Prostate gland (tissue), 2 donors: ENCODE measurements at regions not wholly inside any gene's neighbourhood (a gene's known extent, or its start where the extent isn't known, plus 50 kb on each side); places are given as distances from the start of the nearest gene placed in this dataset.
"Not testable (repeated sequence)": the region's sequence is repeated elsewhere in the genome, so short reads cannot be mapped to it uniquely, and the experiment has no call there.

Experiments used
- DNase-seq: peaks from one replicate; pipeline ENCODE4 v3.0.0-alpha.2; 2019; ENCODE audit warnings: low spot score
- H3K27ac ChIP-seq, 2 donors: fragments of 200-600 bp; sonication (generic); 2 replicates each; pipeline ENCODE4 v1.5.1; 2017 to 2019
- H3K27me3 ChIP-seq: fragments of 200-600 bp; sonication (generic); replicated peaks from 2 replicates; pipeline ENCODE4 v1.5.1; 2019; ENCODE audit not compliant: insufficient read depth
- H3K36me3 ChIP-seq, 2 donors: fragments of 200-600 bp; sonication (generic); 1 replicate in 1 of 2; 2 replicates in 1 of 2; pipeline versions ENCODE4 v1.5.1 to v1.8.1; 2017 to 2019
- H3K4me1 ChIP-seq: fragments of 200-600 bp; sonication (generic); replicated peaks from 2 replicates; pipeline ENCODE4 v1.5.1; 2019
- H3K4me3 ChIP-seq, 2 donors: fragments of 200-600 bp; sonication (generic); 2 replicates each; pipeline ENCODE4 v1.5.1; 2017 to 2019
- H3K9me3 ChIP-seq: fragments of 200-600 bp; sonication (generic); 2 replicates; pipeline ENCODE4 v1.5.1; 2017
- WGBS: methylation state at CpG from one replicate; pipeline ENCODE4 v1.1.5; 2018; 5-methylcytosine and 5-hydroxymethylcytosine counted together
- intact Hi-C: fragments of 100-400 bp; cut with DNase I; formaldehyde crosslinking; loops from one replicate; pipeline ENCODE4 v1.14.2; 2022

DNA sequence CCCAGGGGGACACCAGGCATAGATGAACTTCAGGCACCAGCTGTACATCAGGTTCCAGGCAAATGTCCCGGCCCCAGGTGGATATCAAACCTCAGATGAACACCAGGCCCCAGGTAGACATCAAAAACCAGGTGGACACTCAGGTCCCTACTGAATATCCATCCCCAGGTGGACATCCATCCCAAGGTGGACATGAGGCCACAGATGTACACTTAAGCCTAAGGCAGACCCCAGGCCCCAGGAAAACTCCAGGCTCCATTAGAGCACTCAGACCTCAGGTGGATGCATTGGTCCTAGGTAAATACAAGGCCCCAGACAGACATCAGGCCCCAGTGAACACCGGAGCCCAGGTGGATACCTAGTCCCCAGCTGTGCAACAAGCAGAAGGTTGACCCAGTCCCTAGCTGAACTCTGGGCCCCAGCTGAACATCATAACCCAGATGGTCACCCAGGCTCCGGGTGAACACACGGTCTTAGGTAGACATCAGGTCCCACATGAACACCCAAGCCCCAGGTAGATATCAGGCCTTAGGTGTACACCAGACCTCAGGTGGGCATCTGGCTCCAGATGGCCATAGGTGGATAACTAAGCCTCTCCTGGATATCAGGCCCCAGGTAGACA is 1484.3 kb upstream of the TPTE start:
- intact Hi-C loops, H3K36me3 ChIP-seq, H3K4me3 ChIP-seq, H3K4me1 ChIP-seq, DNase-seq, H3K27me3 ChIP-seq, H3K9me3 ChIP-seq, H3K27ac ChIP-seq: not testable (repeated sequence)
- WGBS, result 79% methylated on average over 4 of the region's 4 CpGs

DNA sequence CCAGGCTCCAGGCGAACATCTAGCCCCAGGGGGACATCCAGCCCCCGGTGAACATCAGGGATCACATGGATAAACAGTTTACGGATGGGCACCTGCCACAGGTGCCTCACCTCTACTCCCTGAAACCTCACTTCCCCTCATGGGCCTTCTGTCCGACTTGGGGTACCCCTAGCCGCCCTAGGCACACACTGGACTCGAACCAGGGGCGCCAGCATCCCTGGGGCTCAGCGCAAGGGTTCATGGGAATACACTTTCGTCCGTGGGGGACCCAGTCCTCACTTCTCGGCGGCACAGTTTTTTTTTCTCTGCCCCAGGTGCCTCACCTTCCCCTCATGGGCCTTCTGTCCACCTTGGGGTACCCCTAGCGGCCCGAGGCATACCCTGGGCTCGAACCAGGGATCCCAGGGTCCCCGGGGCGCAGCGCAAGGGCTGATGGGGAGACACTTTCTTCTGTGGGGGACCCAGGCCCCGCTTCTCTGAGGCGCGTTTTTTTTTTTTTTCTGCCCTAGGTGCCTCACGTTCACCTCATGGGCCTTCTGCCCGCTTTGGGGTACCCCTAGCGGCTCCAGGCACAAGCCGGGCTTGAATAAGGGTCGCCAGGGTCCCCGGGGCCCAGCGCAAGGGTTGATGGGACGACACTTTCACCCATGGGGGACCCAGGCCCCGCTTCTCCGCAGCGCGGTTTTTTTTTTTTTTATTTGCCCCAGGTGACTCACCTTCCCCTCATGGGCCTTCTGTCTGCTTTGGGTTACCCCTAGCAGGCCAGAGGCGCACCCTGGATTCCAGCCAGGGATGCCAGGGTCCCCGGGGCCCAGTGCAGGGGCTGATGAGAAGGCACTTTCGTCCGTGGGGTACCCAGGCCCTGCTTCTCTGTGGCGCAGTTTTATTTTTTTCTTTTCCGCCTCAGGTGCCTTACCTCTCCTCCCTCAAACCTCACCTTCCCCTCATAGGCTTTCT is 1483.5 kb upstream of the TPTE start:
- intact Hi-C loops, H3K36me3 ChIP-seq, H3K27me3 ChIP-seq, H3K9me3 ChIP-seq, H3K4me3 ChIP-seq, H3K4me1 ChIP-seq, DNase-seq, H3K27ac ChIP-seq: not testable (repeated sequence)
- WGBS, result 66% methylated on average over 39 of the region's 39 CpGs

DNA sequence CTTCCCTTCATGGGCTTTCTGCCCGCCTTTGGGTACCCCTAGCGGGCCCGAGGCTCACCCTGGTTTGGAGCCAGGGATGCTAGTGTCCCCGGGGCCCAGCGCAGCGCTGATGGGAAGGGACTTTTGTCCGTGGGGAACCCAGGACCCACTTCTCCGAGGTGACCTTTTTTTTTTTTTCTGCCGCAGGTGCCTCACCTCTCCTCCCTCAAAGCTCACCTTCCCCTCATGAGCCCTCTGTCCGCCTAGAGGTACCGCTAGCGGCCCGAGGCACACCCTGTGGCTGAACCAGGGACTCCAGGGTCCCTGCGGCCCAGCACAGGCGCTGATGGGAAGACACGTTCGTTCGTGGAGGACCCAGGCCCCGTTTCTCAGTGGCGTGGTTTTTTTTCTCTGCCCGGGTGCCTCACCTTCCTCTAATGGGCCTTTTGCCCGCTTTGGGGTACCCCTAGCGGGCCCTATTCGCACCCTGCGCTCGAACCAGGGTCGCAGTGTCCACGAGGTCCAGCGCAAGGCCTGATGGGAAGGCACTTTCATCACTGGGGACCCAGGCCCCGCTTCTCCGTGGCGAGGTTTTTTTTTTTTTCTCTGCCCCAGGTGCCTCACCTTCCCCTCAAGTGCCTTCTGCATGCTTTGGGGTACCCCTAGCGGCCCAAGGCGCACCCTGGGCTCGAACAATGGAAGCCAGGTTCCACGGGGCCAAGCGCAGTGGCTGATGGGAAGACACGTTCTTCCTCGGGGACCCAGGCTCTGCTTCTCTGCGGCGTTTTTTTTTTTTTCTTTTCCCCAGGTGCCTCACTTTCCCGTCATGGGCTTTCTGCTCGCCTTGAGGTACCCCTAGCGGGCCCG is 1481.6 kb upstream of the TPTE start:
- H3K4me1 ChIP-seq, intact Hi-C loops, H3K27me3 ChIP-seq, H3K27ac ChIP-seq, DNase-seq, H3K4me3 ChIP-seq, H3K36me3 ChIP-seq, H3K9me3 ChIP-seq: not testable (repeated sequence)
- 72% methylated on average over 45 of the region's 45 CpGs for WGBS

DNA sequence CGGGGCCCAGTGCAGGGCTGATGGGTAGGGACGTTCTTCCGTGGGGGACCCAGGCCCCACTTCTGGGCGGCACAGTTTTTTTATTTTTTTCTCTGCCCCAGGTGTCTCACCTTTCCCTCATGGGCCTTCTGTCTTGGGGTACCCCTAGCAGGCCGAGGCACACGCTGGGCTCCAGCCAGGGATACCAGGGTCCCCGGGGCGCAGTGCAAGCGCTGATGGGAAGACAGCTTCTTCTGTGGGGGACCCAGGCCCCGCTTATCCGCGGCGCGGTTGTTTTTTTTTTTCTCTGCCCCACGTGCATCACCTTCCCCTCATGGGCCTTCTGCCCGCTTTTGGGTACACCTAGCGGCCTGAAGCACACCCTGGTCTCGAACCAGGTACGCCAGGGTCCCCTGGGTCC is 1481.0 kb upstream of the TPTE start:
- H3K27me3 ChIP-seq, H3K27ac ChIP-seq, H3K36me3 ChIP-seq, H3K9me3 ChIP-seq, H3K4me1 ChIP-seq, H3K4me3 ChIP-seq, intact Hi-C loops, DNase-seq: not testable (repeated sequence)
- 65% methylated on average over 19 of the region's 19 CpGs for WGBS

DNA sequence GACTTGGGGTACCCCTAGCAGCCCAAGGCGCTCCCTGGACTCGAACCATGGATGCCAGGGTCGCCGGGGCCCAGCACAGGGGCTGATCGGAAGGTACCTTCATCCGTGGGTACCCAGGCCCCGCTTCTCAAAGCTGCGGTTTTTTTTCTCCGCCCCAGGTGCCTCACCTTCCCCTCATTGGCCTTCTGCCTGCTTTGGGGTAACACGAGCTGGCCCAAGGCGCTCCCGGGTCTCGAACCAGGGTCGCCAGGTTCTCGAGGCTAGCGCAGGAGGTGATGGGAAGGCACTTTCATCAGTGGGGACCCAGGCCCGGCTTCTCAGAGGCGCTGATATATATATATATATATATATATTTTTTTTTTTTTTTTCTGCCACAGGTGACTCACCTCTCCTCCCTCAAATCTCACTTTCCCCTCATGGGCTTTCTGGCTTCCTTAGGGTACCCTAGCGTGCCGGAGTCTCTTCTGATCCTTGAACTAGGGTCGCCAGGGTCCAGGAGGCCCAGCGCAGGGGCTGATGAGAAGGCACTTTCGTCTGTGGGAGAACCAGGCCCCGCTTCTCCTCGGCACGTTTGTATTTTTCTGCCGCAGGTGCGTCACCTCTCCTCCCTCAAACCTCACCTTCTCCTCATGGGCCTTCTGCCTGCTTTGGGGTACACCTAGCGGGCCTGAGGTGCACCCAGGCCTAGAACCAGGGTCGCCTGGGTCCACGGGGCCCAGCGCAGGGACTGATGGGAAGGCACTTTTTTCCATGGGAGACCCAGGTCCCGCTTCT is 1480.0 kb upstream of the TPTE start:
- intact Hi-C loops, DNase-seq, H3K4me1 ChIP-seq, H3K27me3 ChIP-seq, H3K9me3 ChIP-seq, H3K27ac ChIP-seq, H3K4me3 ChIP-seq, H3K36me3 ChIP-seq: not testable (repeated sequence)
- 76% methylated on average over 33 of the region's 33 CpGs for WGBS

DNA sequence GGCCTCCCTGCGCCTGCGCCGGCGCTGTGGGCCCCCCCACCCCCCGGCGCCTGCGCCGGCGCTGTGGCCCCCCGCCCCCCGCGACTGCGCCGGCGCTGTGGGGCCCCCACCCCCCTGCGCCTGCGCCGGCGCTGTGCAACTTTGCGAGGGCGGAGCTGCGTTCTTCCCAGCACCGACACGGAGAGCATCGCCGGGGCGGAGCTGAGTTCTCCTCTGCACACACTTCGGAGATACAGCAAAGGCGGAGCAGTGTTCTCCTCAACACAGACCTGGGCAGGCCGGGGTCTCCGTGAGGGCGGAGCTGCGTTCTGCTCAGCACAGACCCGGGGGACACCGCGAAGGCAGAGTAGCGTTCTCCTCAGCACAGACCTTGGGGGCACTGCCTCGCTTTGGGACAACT is 1478.3 kb upstream of the TPTE start:
- DNase-seq, intact Hi-C loops, H3K27me3 ChIP-seq, H3K9me3 ChIP-seq, H3K27ac ChIP-seq, H3K4me1 ChIP-seq, H3K4me3 ChIP-seq, H3K36me3 ChIP-seq: not testable (repeated sequence)
- WGBS, result 64% methylated on average over 14 of the region's 38 CpGs

DNA sequence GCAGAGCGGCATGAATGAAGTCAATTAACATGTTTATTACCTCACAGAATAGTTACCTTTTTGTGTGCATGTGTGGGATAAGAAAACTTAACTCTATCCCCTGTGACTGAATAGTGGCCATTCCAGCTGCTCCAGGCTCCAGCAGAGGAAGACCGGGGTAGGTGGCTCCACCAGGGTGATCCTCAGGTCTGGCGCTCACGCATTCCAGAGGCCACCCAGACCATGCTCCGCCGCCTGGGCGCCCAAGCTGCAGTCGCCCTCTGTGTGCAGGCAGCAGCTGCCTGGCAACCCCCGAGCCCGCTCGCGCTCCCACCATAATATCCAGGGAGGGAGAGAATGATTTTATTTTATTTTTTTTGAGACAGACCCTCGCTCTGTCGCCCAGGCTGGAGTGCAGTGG is 1474.5 kb upstream of the TPTE start:
- H3K27me3 ChIP-seq, H3K4me1 ChIP-seq, H3K9me3 ChIP-seq, intact Hi-C loops, DNase-seq, H3K4me3 ChIP-seq, H3K36me3 ChIP-seq, H3K27ac ChIP-seq: not testable (repeated sequence)
- 81% methylated on average over 13 of the region's 14 CpGs for WGBS

DNA sequence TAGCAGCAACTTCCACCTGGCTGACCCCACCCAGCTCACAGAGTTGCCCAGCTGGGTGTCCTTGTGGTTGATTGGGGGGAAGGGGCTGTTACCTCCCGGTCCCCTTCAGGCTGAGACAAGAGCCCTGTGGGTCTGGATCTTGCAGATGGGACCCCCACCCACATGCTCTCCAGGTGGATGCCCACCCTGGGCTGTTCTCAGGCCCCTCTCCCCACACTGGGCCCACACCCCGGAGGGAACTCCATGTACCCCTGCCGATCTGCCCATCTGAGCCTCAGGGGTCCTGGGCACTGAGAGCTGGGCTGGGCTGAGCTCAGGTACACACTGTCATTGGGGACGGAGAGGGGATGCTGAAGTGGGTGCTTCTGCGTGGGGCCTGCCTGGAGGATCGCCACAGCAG is 1453.9 kb upstream of the TPTE start:
- WGBS, result no CpG with 5 or more reads among the region's 6 CpGs

DNA sequence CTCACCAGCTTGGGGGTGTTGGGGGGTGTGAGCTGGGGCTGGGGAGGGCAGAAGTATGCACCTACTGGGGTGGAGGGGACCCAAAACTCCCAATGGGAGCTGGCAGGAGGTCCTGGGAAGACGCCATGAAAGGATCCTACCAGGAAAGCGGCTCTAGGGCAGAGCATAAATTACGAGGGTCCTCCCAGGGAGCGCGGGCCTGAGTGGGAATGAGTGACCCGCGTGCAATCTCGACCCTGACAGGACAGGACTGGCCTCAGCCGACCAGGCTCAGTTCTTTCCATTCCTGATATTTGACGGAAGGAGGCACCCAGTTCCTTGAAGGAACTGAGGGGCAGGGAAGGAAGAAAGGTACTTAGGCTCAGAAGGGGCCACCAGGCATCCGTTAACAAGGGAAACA is 1452.8 kb upstream of the TPTE start:
- WGBS, result 80% methylated on average over 10 of the region's 11 CpGs
- H3K9me3 ChIP-seq, H3K27me3 ChIP-seq, H3K4me1 ChIP-seq, intact Hi-C loops, H3K4me3 ChIP-seq, H3K36me3 ChIP-seq, H3K27ac ChIP-seq, DNase-seq: not testable (repeated sequence)

More for the DNA sequence above, 1453.9 kb upstream of the TPTE start:
- H3K9me3 ChIP-seq, H3K36me3 ChIP-seq, H3K27me3 ChIP-seq, DNase-seq, H3K4me3 ChIP-seq, H3K27ac ChIP-seq, intact Hi-C loops, H3K4me1 ChIP-seq: not testable (repeated sequence)

DNA sequence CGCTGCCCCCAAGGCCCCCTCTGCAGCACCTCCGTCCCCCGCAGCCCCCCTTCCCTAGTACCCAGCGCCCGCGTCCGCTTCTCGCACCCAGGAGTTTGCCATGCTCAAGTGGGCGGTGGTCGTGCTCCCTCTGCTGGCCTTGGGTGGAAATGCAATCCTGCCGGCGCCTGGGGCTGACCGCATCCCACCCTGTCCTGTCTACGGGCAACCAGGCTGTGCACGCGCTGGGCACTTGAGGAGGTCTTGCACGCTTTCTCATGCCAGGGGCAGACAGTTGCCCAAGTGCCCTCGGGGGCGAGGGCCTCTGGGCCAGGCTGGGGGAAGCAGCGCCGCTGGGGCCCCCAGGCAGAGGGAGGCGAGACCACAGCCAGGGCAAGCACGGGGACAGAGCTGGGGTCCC is 1450.7 kb upstream of the TPTE start:
- H3K9me3 ChIP-seq, intact Hi-C loops, H3K27ac ChIP-seq, H3K4me1 ChIP-seq, H3K4me3 ChIP-seq, DNase-seq, H3K36me3 ChIP-seq, H3K27me3 ChIP-seq: not testable (repeated sequence)
- 60% methylated on average over 13 of the region's 23 CpGs for WGBS

DNA sequence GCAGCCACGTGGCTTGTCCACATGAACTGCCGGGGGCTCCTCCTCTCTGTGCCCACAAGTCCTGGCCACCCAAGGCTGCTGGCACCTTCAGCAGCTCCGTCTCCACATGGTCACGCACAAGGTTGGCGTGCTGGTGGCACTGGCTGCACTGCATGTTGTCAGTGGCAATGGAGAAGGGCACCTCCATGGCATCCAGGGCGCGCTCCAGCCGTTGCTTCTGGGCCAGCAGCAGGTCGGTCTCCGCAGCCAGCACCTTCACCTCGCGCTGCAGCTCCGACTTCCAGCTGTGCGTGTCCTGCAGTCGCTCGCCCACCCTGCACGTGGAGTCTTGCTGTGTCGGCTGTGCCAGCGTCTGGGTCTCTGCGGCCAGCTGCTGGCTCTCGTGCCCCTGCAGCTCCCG is 1448.4 kb upstream of the TPTE start:
- H3K9me3 ChIP-seq, H3K27me3 ChIP-seq, H3K4me3 ChIP-seq, H3K36me3 ChIP-seq, intact Hi-C loops, H3K4me1 ChIP-seq, H3K27ac ChIP-seq, DNase-seq: not testable (repeated sequence)
- WGBS, result 83% methylated on average over 22 of the region's 22 CpGs
